ENCODE measurements at regions not wholly inside any gene's neighbourhood (a gene's known extent, or its start where the extent isn't known, plus 50 kb on each side); places are given as distances from the start of the nearest gene placed in this dataset.
A peak's percentile ranks its signal among the peaks of the same experiment; 100 is the strongest.

GRCh38 chr3:168249550-168250414 is 154.1 kb upstream of the GOLIM4 start:
- DNase-seq (ENCODE audit: low read depth): peak; percentile 61

DNA sequence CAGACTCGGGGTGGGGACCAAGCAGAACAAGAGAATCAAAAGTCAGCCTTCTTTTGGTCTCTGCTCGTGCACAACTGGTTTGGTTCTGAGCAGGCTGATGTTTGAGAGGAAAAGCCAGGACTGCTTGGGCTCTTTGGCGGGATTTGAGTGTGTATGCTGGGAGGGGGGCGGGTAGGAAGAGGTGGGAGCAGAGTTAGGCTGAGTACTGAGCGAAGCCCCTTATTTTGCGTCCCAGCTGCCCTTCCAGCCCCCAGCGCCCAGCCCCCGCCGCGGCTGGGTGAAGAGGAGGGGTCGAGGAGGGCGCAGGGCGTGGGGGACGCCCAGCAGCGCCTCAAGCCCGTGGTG is 153.5 kb upstream of the GOLIM4 start:
- DNase-seq (ENCODE audit: low read depth): no peak

- peak; percentile 27 for DNase-seq (ENCODE audit: low read depth)
Measured at GRCh38 chr3:168248383-168249204, 152.9 kb upstream of the GOLIM4 start.

- DNase-seq (ENCODE audit: low read depth): no peak
Measured at GRCh38 chr3:168241156-168241555, 145.4 kb upstream of the GOLIM4 start.

DNA sequence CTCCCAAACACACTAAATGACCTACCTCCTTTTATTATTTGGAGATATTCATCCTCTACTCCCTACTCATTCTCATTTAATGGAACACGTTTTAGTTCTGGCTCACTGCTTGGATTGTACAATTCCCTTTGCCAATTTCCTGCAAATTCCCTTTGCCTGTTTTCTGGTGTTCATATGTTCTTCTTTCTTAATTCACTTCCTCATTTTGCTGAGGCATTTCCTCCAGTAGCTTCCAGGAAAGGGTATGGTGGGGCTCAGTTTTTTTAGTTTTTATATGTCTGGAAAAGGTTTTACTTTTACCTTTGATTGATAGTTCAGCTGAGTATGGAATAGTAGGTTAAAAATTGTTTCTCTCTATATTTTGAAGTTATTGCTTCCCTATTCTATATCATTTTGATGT is 143.6 kb upstream of the GOLIM4 start:
- DNase-seq (ENCODE audit: low read depth): no peak

DNA sequence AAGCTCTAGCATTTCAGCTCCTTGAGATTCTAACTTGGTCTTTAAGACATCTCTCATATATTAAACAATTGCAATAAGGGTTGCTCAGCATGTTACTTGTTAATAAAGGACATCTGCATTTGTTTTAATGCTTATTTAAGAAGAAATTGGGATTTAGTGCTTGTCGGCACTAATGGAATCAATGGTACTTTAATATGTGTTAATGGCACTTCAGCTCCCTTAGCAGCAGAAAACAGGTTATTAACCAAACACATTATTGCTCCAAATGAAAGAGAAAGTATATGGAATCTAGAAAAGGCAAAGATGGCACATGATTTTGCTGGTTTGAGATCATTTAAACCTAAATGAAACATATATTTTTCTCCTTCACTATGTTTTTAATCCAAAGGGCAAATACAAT is 137.3 kb upstream of the GOLIM4 start:
- no peak for DNase-seq (ENCODE audit: low read depth)

GRCh38 chr3:168223085-168223484 is 127.4 kb upstream of the GOLIM4 start:
- no peak for DNase-seq (ENCODE audit: low read depth)

DNA sequence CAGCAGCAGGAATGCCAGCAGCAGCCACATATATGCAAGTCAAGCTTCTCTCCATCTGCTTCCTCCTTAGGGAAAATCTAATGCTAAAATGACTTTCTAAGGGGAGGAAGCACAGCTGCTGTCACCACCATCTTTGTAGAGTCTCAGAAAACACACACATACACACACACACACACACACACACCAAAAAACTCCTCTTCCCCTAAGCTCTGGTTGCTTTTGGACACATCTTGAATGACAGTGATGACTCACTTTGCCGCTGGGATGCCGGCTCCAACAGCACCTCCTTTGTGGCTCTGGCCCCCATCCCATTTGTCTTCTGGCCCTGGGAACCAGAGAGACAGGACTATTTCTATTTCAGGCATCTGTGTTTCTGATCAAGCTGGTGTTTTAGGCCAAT is 124.8 kb upstream of the GOLIM4 start:
- peak; percentile 14 for DNase-seq (ENCODE audit: low read depth)

GRCh38 chr3:168219530-168219929 is 123.8 kb upstream of the GOLIM4 start:
- DNase-seq (ENCODE audit: low read depth): no peak

GRCh38 chr3:168218600-168218999 is 122.9 kb upstream of the GOLIM4 start:
- DNase-seq (ENCODE audit: low read depth): no peak

DNA sequence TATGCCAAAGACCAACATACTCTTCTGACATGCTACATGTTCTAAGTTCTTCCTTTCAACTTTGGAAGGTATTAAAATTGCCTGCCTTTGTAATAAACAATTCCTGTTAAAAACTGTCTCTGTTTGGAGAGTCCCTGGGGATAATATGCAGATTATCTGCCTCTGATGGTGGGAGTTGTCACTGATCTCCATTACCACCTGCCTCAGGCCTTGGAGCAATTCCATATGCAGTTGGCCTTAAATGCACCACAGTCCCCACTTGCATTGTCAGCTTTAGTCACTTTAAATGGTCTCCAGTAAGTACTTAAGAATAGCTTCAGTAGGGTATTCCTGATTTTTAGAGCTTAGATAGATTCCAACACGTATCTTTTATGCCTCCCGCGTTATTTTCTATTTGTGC is 121.1 kb upstream of the GOLIM4 start:
- DNase-seq (ENCODE audit: low read depth): no peak

GRCh38 chr3:168213920-168214319 is 118.2 kb upstream of the GOLIM4 start:
- DNase-seq (ENCODE audit: low read depth): peak; percentile 6

DNA sequence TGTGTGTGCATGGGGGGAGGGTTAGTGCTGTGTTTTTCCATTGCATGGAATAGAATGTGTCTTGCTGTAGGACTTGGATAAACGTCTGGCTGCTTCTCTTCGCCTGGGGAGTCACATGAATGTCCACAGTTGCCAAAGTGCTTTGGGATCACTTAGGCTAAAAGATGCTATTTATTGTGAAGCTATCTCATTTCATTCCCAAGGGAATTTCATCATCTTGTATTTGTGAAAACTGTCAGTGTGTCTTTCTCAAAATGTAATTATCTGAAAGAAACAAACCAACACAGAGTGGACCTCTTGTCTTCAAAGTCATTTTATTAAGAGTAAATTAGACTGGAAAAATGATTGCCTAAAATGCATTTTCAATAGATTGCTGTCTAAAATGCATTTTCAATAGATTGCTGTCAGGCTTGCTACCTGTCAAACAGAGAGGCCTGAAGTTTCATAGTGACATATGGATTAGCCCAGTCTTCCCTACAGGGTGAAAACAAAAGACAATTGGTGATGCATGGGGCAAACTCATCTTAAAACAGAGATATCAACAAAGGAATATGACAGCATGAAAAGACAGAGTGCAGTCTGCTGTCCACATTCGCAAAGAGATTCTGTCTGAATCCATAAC is 117.1 kb upstream of the GOLIM4 start:
- DNase-seq (ENCODE audit: low read depth): no peak

DNA sequence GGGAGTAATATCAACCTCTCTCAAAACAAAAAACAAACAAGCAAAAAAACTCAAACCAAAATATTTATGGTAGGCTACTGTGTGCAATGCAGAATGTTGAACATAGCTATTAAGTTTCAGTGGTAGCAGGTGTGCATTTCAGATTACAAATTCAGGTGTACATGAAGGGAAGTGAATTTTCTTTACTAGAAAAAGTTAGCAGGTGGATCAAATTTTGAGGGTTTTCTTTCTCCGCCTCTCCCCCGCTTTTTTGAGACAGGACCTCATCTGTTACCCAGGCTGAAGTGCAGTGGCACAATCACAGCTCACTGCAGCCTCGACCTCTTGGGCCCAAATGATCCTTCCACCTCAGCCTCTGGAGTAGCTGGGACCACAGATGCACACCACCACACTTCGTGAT is 109.7 kb upstream of the GOLIM4 start:
- DNase-seq (ENCODE audit: low read depth): no peak

DNA sequence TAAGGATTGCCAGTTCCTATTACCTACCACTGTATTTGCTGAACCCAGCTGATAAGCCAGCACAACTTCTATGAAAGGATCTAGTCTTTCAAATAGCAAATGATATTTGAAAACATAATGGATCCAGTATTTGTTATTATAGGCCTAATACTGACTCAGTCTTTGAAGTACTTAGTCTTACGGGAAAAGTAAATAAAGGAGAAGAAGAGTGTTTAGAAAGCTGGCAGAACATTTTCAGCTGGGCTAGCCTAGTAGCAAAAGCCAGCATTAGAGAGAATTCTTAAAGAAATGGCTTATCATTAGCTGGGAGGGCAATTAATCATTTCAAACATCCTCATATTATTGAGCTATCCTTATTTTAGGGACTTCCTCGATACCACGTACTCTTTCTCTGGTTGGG is 101.4 kb upstream of the GOLIM4 start:
- DNase-seq (ENCODE audit: low read depth): no peak

DNA sequence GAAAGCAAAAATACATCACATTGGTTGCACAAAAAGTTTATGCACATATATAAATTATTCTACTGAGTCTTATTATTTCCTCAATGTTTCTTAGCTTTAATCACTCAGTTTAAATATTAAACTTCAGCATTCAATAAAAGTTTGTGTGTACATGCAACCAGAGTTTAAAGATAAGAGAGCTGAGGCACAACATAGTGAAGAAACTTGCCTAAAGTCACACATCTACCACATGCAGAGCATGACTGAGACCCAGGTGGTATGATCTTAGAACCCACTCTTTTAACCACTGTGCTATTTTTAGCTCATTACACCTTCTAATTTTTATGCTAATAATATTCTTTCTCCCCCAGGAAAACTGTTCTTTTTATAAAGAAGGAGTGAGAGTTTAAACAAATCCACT is 96.1 kb upstream of the GOLIM4 start:
- no peak for DNase-seq (ENCODE audit: low read depth)

DNA sequence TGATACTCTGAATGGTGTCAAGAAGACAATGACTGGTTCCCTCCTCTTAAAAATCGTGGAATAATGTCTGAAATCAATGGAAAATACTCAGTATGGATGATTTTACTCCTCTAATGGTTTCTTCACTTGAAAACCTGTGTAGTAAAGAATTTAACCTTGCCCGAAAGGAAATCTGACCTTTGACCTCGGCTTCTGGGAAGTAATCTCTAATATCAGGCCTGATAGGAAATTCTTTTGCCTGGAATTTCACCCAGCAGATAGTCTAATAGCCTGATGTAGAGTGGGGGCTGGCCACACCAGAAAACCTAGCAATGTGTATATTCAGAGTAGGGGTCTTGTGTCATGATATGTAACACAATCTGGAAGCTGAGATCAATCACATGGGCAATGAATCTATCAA is 91.5 kb upstream of the GOLIM4 start:
- DNase-seq (ENCODE audit: low read depth): no peak

DNA sequence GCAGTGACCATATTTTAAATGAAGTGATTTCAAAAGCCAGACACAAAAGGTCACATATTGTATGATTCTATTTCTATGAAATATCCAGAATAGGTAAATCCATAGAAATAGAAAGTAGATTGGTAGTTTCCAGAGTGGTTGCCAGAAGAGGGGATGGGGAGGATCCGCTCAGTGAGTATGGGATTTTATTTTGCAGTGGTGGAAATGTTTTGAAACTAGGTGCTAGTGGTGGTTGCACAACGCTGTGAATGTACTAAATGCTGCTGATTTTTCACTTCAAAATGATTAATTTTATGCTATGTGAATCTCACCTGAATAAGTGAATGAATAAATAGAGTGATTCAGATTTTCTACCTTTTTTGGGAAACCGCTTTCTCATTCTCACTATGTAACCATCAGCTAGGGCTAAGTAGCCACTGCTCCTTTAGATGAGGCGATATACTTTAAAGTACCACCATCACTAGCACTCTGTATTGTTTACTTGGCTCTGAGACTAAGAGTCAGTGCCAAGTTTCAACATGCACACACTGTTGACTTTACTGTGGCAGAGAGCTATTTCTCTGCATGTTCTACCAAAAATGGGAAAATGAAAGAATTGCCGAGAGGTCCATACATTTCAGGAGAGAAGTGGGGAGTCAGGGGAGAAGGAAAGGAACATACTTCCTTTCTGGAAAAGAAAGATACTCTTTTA is 90.7 kb upstream of the GOLIM4 start:
- no peak for DNase-seq (ENCODE audit: low read depth)

GRCh38 chr3:168183774-168184173 is 88.0 kb upstream of the GOLIM4 start:
- DNase-seq (ENCODE audit: low read depth): no peak

DNA sequence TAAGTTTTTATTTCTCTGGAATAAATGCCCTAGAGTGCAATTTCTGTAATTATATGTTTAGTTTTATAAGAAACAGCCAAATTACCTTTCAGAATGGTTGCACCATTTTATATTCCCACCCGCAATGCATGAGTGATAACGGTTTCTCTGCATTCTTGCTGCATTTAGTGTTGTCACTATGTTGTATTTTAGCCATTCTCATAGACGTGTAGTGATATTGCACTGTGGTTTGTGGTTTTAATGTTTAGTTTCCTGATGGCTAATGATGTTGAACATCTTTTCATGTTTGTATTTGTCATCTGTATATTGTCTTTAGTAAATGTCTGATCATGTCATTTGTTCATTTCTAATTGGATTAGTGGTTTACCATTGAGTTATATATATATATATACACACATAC is 73.0 kb upstream of the GOLIM4 start:
- DNase-seq (ENCODE audit: low read depth): no peak

DNA sequence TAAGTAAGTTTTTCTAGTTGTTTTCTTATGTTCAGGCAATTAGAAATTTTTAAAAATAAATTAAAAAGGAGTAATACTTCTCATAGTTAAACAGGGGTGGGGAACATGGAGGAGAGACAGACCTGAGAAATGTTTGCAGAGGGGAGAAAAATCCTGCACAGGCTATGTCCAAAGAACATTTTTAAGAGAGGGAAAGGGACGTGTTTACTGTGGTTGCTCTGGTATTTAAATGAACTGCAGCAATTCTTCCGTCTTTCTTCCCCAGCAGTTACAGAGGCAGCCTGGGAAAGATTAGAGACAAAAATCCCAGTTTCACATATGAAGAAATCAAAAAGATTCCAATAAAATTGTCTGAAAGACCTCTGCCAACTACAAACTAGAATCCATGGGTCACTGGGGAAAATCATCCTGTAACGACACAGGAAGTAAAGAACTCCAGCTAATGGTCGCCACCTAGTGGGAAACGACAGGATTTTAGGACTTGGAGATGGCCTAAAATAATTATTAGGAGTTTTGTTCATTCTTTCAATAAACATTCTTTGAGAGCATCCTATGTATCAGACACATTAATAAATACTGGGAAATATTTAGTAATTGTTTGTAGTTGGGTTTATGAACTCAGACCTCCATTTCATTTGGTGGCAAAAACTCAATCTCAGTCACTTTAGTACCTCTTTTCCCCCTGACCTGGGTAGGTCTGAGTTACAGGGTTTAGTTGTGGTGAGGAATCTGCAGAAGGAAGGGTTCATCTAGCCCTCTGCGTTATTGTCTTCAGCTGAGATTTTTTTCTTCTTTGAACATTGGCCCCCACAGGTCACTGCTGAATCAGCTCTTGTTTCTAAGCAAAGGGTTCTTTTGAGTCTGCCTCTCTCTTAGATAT is 69.9 kb upstream of the GOLIM4 start:
- peak; percentile 69 for DNase-seq (ENCODE audit: low read depth)
